ENCODE measurements at regions not wholly inside any gene's neighbourhood (a gene's known extent, or its start where the extent isn't known, plus 50 kb on each side); places are given as distances from the start of the nearest gene placed in this dataset.

GRCh38 chr13:112005925-112006324 lies 61.0 kb upstream of the SOX1 start:
- Histone ChIP-seq H3K79me1 (ENCODE audit: low read depth, low read length) (no peaks in the 10 kb centered on the region), H2AK5ac (ENCODE audit: low read depth, low read length) (no peak overlapping the region), H3K4me2 (ENCODE audit: insufficient read depth in 1 of 2, low read depth in 2 of 2, low read length in 2 of 2) (no peak overlapping the region), H3K27me3 (replicated peaks in 1 of 4; ENCODE audit: control insufficient read depth in 3 of 4, extremely low read depth in 1 of 4, insufficient read depth in 3 of 4, low read length in 3 of 4) (peaks cover 4 to 16% (median 14%) of the 10 kb centered on the region in 4 experiments), H3K27ac (ENCODE audit: low read depth, low read length) (no peak overlapping the region), H4K91ac (replicated peaks; ENCODE audit: insufficient read length, low read length) (no peak overlapping the region), H4K8ac (ENCODE audit: extremely low read depth, insufficient read depth, low read length) (no peak overlapping the region), H3K23me2 (ENCODE audit: low read depth, low read length) (no peaks in the 10 kb centered on the region), H3K9ac (replicated peaks in 1 of 4; ENCODE audit: extremely low read depth in 1 of 4, low read depth in 3 of 4, low read length in 3 of 4) (no peak overlapping the region), H2BK5ac (ENCODE audit: low read depth, low read length) (no peak overlapping the region), H3K9me3 (ENCODE audit: insufficient read depth in 2 of 2, low read depth in 1 of 2, low read length in 1 of 2) (peaks cover 4 to 5% of the 10 kb centered on the region in 2 experiments; a peak in 2 of 4 replicates), H2BK20ac (ENCODE audit: low read length) (no peak overlapping the region), H3K4me3 (ENCODE audit: extremely low read depth in 1 of 4, insufficient read depth in 2 of 4, low read depth in 3 of 4, low read length in 4 of 4) (no peak overlapping the region), H3K4me1 (replicated peaks in 1 of 4; ENCODE audit: control insufficient read depth in 3 of 4, insufficient read depth in 4 of 4, low read length in 3 of 4) (no peaks in the 10 kb centered on the region), H4K20me1 (replicated peaks in 1 of 2; ENCODE audit: control insufficient read depth in 1 of 2, insufficient read depth in 2 of 2, low read length in 2 of 2) (no peaks in the 10 kb centered on the region), H2BK12ac (ENCODE audit: low read depth, low read length) (no peak overlapping the region), H4K5ac (ENCODE audit: insufficient read length, low read depth, low read length) (no peak overlapping the region), H2AFZ (ENCODE audit: low read length) (no peak overlapping the region), H3K56ac (replicated peaks; ENCODE audit: insufficient read length, low read depth, low read length) (no peak overlapping the region), H3K79me2 (ENCODE audit: control insufficient read depth in 1 of 2, insufficient read depth in 2 of 2, low read length in 2 of 2) (no peaks in the 10 kb centered on the region), H3K18ac (ENCODE audit: extremely low read depth, low read length) (no peak overlapping the region), H2BK120ac (replicated peaks; ENCODE audit: low read depth, low read length) (no peak overlapping the region), H3K4ac (replicated peaks; ENCODE audit: insufficient read length, low read depth, low read length) (no peak overlapping the region), H2BK15ac (ENCODE audit: low read length) (no peak overlapping the region), H3K23ac (ENCODE audit: insufficient read length) (no peak overlapping the region), H3K14ac (ENCODE audit: insufficient read length) (no peak overlapping the region), H3K36me3 (ENCODE audit: control insufficient read depth in 2 of 4, insufficient read depth in 4 of 4, low read length in 3 of 4) (no peaks in the 10 kb centered on the region)
- FAIRE-seq (no peak), DNase-seq (ENCODE audit: low read depth in 1 of 2, low spot score in 2 of 2) (no peak)
- 93% methylated on average over 3 of the region's 3 CpGs; no CpG with 5 or more reads in 1 of the 2 experiments for WGBS, 2 experiments (ENCODE audit: extremely low coverage in 1 of 2, insufficient coverage in 1 of 2, insufficient read length in 1 of 2, insufficient replicate concordance in 2 of 2, low coverage in 1 of 2, low lambda C conversion rate in 2 of 2, missing lambda C conversion rate in 1 of 2)
- ChIA-PET CTCF (ENCODE audit: partially characterized antibody) (no interaction called here), POLR2A (ENCODE audit: partially characterized antibody) (no interaction called here)
- no peak for TF ChIP-seq CTBP2 (IDR thresholded peaks at IDR 0.05; ENCODE audit: borderline replicate concordance, insufficient read depth, insufficient read length, low read length)
- TF ChIP-seq GTF2F1 (IDR thresholded peaks at IDR 0.05; ENCODE audit: borderline replicate concordance, low read depth, low read length) = no peak
- TF ChIP-seq ASH2L (IDR thresholded peaks at IDR 0.05; ENCODE audit: low read length) = no peak
- no peak for TF ChIP-seq SP1 (IDR thresholded peaks at IDR 0.05; ENCODE audit: low read depth, low read length)
- no peak for TF ChIP-seq KDM5A (IDR thresholded peaks at IDR 0.05; ENCODE audit: low read length)
- no peak for TF ChIP-seq EP300 (IDR thresholded peaks at IDR 0.05; ENCODE audit: borderline replicate concordance in 1 of 2, low read depth in 2 of 2, low read length in 2 of 2)
- no peak for TF ChIP-seq TCF12 (IDR thresholded peaks at IDR 0.05; ENCODE audit: low read depth, low read length)
- no peak for TF ChIP-seq CBX8 (IDR thresholded peaks at IDR 0.05; ENCODE audit: borderline replicate concordance, low read depth, low read length)
- TF ChIP-seq ATF2 (IDR thresholded peaks at IDR 0.05; ENCODE audit: low read length) = no peak
- no peak for TF ChIP-seq SP2 (IDR thresholded peaks at IDR 0.05; ENCODE audit: low read length)
- TF ChIP-seq SRF (IDR thresholded peaks at IDR 0.05; ENCODE audit: low read depth, low read length) = no peak
- no peak for TF ChIP-seq CHD2 (IDR thresholded peaks at IDR 0.05; ENCODE audit: low read length)
- TF ChIP-seq RFX5 (IDR thresholded peaks at IDR 0.05; ENCODE audit: borderline replicate concordance, low read depth, low read length) = no peak
